Caco-2 (cell line): ENCODE measurements at regions not wholly inside any gene's neighbourhood (a gene's known extent, or its start where the extent isn't known, plus 50 kb on each side); places are given as distances from the start of the nearest gene placed in this dataset.

ENCODE experiments used
- BruUV-seq: library from RNA; stranded (reverse); fragments of 400-500 nt; replicated peaks from 2 replicates; lab custom pipeline; 2021; lab: Mats Ljungman, UMichigan
- CTCF ChIA-PET: fragments of 300-600 bp; sonication (Branson Sonifier 250); formaldehyde crosslinking; loops from one replicate; lab custom pipeline; 2022; ENCODE audit warnings: antibody characterized with exemption; lab: Charles Lee
- POLR2A ChIA-PET: fragments of 300-600 bp; sonication (Branson Sonifier 250); formaldehyde crosslinking; loops from one replicate; lab custom pipeline; 2022; ENCODE audit warnings: antibody characterized with exemption; lab: Charles Lee
- DNase-seq, 2 experiments: peaks; one replicate each; pipeline versions ENCODE4 v3.0.0 to v3.0.0-alpha.2; 2020 to 2022
- H3K27me3 ChIP-seq: replicated peaks from 2 replicates; pipeline ENCODE4 v1.6.0; 2011; ENCODE audit warnings: low read length; ENCODE audit not compliant: control insufficient read depth, insufficient read depth
- H3K36me3 ChIP-seq: 2 replicates; pipeline ENCODE4 v1.5.1; 2011; ENCODE audit warnings: low read length; ENCODE audit not compliant: control insufficient read depth, insufficient read depth
- H3K4me1 ChIP-seq: fragments of 250-450 bp; sonication (Bioruptor Pico); 2 replicates; pipeline ENCODE4 v1.5.1; 2020; ENCODE audit warnings: mild to moderate bottlenecking
- H3K4me3 ChIP-seq: 2 replicates; pipeline ENCODE4 v1.5.1; 2011; ENCODE audit warnings: low read depth, mild to moderate bottlenecking, control low read depth, low read length
- H3K9me3 ChIP-seq: fragments of 250-450 bp; sonication (Bioruptor Pico); 2 replicates; pipeline ENCODE4 v1.5.1; 2020; ENCODE audit warnings: mild to moderate bottlenecking, moderate library complexity
- H3K27ac Mint-ChIP-seq: one replicate; pipeline ENCODE4 v1.8.0; 2022; ENCODE audit warnings: mixed read lengths; ENCODE audit not compliant: unreplicated experiment
- H3K27me3 Mint-ChIP-seq: one replicate; pipeline ENCODE4 v1.8.0; 2022; ENCODE audit warnings: mixed read lengths; ENCODE audit not compliant: insufficient read depth, unreplicated experiment
- H3K36me3 Mint-ChIP-seq: one replicate; pipeline ENCODE4 v1.8.0; 2022; ENCODE audit warnings: mild to moderate bottlenecking, mixed read lengths; ENCODE audit not compliant: insufficient read depth, unreplicated experiment
- H3K4me1 Mint-ChIP-seq: one replicate; pipeline ENCODE4 v1.8.0; 2022; ENCODE audit warnings: low read depth, mixed read lengths; ENCODE audit not compliant: unreplicated experiment
- H3K4me3 Mint-ChIP-seq: one replicate; pipeline ENCODE4 v1.8.0; 2022; ENCODE audit warnings: mild to moderate bottlenecking, moderate library complexity, mixed read lengths; ENCODE audit not compliant: unreplicated experiment
- H3K9me3 Mint-ChIP-seq: one replicate; pipeline ENCODE4 v1.8.0; 2022; ENCODE audit warnings: mixed read lengths; ENCODE audit not compliant: unreplicated experiment
- intact Hi-C: fragments of 100-400 bp; cut with micrococcal nuclease; formaldehyde crosslinking; loops from one replicate; pipeline ENCODE4 v1.10.0; 2022; ENCODE audit not compliant: unreplicated experiment
- TF ChIP-seq, protein P1 (sequence below), 2 experiments: fragments of 200-600 bp in 1 of 2; IDR thresholded peaks; 1 replicate in 1 of 2; 2 replicates in 1 of 2; pipeline versions ENCODE4 v1.5.1 to v1.8.0; 2011 to 2022; ENCODE audit warnings: antibody characterized with exemption in 1 of 2, control low read depth in 1 of 2, inconsistent platforms in 1 of 2, low read depth in 1 of 2, low read length in 1 of 2, mild to moderate bottlenecking in 1 of 2, moderate library complexity in 1 of 2; ENCODE audit not compliant: insufficient read depth in 1 of 2, severe bottlenecking in 1 of 2, unreplicated experiment in 1 of 2

DNA sequence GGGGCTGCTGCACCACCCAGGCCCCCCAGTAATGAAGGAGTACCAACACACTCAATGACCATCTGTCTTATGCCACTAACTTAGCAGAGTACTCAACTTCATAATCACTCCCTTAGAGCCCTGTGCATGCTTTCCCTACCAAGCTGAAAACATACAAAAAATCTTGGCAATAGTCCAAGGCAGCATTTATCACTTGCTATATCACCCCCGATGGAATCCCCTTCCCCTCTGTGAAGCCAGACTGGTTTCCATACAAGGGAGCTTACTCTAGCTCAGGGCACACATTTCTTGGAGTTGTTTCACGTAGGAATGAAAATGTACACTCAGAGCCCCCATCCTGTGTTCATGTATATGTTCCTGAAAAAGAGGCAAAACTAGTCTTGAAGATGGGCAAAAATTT is 301.3 kb upstream of the TENM4 start:
- no peaks in the 10 kb centered on the region for H3K9me3 ChIP-seq
- peaks cover 16% of the 10 kb centered on the region for H3K27me3 Mint-ChIP-seq
- intact Hi-C loops = no loop called here
- ChIA-PET POLR2A (no interaction called here), CTCF (no interaction called here)
- H3K36me3 ChIP-seq = no peaks in the 10 kb centered on the region
- no peak overlapping the region for H3K4me3 ChIP-seq
- no peak overlapping the region for H3K27ac Mint-ChIP-seq
- no TSS peak for BruUV-seq
- no peaks in the 10 kb centered on the region for H3K4me1 Mint-ChIP-seq
- H3K27me3 ChIP-seq = no peaks in the 10 kb centered on the region; the same call in 1 of the 2 replicates
- no peak for DNase-seq
- no peak overlapping the region for H3K4me3 Mint-ChIP-seq
- no peaks in the 10 kb centered on the region for H3K36me3 Mint-ChIP-seq
- H3K4me1 ChIP-seq = no peaks in the 10 kb centered on the region
- H3K9me3 Mint-ChIP-seq = no peaks in the 10 kb centered on the region
- TF ChIP-seq, protein P1, sequence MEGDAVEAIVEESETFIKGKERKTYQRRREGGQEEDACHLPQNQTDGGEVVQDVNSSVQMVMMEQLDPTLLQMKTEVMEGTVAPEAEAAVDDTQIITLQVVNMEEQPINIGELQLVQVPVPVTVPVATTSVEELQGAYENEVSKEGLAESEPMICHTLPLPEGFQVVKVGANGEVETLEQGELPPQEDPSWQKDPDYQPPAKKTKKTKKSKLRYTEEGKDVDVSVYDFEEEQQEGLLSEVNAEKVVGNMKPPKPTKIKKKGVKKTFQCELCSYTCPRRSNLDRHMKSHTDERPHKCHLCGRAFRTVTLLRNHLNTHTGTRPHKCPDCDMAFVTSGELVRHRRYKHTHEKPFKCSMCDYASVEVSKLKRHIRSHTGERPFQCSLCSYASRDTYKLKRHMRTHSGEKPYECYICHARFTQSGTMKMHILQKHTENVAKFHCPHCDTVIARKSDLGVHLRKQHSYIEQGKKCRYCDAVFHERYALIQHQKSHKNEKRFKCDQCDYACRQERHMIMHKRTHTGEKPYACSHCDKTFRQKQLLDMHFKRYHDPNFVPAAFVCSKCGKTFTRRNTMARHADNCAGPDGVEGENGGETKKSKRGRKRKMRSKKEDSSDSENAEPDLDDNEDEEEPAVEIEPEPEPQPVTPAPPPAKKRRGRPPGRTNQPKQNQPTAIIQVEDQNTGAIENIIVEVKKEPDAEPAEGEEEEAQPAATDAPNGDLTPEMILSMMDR (IDR thresholded peaks at IDR 0.05; ENCODE audit: insufficient read depth in 1 of 2, low read depth in 1 of 2, low read length in 1 of 2, severe bottlenecking in 1 of 2, unreplicated experiment in 1 of 2) = no peak

DNA sequence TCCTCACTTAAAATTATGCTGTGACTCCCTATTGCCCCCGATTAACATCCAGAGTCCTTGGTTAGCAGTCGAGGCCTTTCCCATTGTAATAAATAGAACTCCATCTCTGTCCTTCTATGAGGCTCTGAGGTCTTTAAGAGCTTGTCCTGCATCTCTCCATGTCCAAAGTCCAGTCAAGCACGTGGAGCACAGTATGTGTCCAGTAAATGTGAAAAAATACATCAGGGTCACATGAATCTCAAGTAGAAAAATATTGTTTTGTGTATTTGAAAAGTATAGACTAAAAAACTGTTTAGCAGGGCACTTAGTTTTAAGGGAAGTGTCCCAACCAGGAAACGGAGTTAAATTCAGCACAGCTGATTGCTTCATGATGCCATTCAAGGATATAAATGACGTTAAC is 298.8 kb upstream of the TENM4 start:
- TF ChIP-seq, protein P1 (IDR thresholded peaks at IDR 0.05; ENCODE audit: insufficient read depth in 1 of 2, low read depth in 1 of 2, low read length in 1 of 2, severe bottlenecking in 1 of 2, unreplicated experiment in 1 of 2) = no peak
- CTCF ChIA-PET = no interaction called here
- Histone ChIP-seq H3K4me1 (no peaks in the 10 kb centered on the region), H3K4me3 (no peak overlapping the region), H3K9me3 (no peaks in the 10 kb centered on the region), H3K36me3 (no peaks in the 10 kb centered on the region), H3K27me3 (no peaks in the 10 kb centered on the region; the same call in 1 of the 2 replicates)
- POLR2A ChIA-PET = no interaction called here
- BruUV-seq = no TSS peak
- Mint-ChIP-seq H3K4me1 (no peaks in the 10 kb centered on the region), H3K36me3 (no peaks in the 10 kb centered on the region), H3K27me3 (peaks cover 19% of the 10 kb centered on the region), H3K9me3 (no peaks in the 10 kb centered on the region), H3K4me3 (no peak overlapping the region), H3K27ac (no peak overlapping the region)
- intact Hi-C loops = no loop called here
- DNase-seq = no peak

DNA sequence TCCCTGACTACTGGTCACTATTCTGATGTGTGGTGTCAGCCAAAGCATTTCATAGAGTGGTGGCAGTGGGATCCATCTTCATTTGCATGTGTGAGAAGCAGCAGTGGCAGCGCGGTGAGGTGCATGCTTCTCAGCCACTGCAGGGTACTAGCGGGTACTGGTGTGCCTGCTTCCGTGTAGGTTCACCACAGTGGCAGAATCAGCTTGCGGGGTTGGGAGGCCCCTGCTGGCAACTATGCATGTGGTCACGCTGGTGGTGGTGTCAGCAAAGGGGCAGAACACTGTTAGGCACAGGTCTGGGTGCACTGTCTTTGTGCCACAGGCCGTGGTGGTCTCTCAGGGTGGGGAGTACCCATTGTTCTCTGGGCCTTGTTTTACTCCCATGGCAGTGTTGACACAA is 286.4 kb upstream of the TENM4 start:
- intact Hi-C loops = no loop called here
- no peaks in the 10 kb centered on the region for H3K4me1 ChIP-seq
- Mint-ChIP-seq H3K27ac (no peak overlapping the region), H3K27me3 (no peaks in the 10 kb centered on the region), H3K9me3 (no peaks in the 10 kb centered on the region), H3K36me3 (no peaks in the 10 kb centered on the region), H3K4me1 (no peaks in the 10 kb centered on the region), H3K4me3 (no peak overlapping the region)
- POLR2A ChIA-PET = no interaction called here
- CTCF ChIA-PET = no interaction called here
- no peaks in the 10 kb centered on the region for H3K9me3 ChIP-seq
- BruUV-seq = no TSS peak
- TF ChIP-seq, protein P1 (IDR thresholded peaks at IDR 0.05; ENCODE audit: insufficient read depth in 1 of 2, low read depth in 1 of 2, low read length in 1 of 2, severe bottlenecking in 1 of 2, unreplicated experiment in 1 of 2) = no peak
- H3K27me3 ChIP-seq = no peaks in the 10 kb centered on the region
- no peak overlapping the region for H3K4me3 ChIP-seq
- no peaks in the 10 kb centered on the region for H3K36me3 ChIP-seq
- DNase-seq = no peak
